Embryonic facial prominence (tissue), 1 donor: ENCODE measurements at regions not wholly inside any gene's neighbourhood (a gene's known extent, or its start where the extent isn't known, plus 50 kb on each side); places are given as distances from the start of the nearest gene placed in this dataset.

Source experiments
- DNase-seq: peaks from one replicate; pipeline ENCODE4 v3.0.0-alpha.2; 2016; ENCODE audit errors: extremely low spot score

DNA sequence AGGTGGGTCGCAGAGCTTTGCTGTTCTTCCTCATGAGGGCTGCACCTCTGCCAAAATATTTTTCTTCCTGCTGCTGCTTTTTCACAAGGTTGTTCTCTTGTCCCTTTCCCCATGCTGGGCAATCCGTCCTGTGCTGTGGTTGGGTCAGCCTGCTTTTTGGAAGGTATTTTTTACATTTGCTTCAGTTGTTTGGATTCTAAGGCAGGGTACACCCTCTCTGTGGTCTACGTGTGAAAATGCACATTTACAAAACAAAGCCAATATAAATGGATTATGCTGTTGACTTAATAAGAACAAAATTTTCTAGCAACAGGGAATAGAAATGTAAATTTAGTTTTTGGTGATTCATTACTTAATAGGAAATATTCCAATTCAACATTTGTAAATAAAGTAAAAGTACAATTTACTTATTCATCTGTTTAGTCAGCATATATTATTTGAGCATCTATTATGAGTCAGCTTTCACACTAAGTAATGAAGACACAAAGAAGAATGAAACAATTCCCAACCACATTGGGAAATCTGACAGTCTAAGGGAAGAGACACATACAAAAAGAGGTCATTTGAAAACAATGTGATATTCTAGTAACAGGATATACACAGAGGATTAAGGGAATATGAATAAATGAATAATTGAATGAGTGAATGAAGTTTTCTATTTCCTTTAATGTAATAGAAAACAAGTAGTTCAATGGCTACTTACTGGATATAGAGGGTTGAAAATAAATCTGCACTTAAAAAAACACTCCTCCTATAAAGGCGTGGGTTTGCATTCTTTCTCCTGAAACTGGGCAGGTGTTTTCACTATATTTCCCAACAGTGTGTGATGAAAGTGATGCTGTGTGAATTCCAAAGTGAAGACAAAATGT, 94.6 kb upstream of the PRICKLE1 start:
- no peak for DNase-seq

DNA sequence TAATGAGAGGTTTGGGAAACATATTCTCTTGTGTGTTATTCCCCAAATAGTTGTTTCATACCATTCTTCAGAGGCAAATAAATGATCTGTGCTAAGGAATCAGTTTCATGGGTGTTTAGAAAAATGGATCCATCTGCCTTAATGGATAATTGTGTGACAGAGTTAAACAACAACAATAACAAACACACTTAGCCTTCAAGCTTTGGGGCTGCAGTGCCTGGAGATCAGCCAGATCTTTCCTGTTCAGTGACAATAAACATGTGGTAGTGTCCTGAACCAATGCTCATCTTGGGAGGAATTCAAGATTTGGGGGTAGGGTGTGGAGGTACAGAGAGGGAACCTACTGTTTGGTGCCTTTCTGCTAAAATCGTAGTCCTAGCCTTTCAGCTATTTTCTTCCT, 93.7 kb upstream of the PRICKLE1 start:
- no peak for DNase-seq

DNA sequence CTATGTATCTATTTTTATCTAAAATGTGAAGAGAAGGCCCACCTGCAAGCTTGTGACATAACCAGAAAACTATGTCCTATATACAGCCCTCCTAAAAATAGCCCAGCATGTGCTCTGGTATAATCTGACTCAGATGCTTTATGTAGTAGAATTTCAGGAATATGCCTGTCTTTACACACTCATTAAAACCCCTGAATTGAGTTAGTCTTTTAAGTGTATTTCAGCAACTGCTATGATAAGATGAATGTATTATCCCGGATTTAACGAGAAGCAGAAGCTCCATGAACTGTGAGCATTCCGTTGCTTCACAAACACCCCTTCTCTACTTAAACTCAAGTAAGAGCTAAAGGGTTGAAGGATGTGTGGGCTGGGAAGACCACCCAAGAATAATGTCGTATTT, 89.9 kb upstream of the PRICKLE1 start:
- DNase-seq: peak; percentile 47

DNA sequence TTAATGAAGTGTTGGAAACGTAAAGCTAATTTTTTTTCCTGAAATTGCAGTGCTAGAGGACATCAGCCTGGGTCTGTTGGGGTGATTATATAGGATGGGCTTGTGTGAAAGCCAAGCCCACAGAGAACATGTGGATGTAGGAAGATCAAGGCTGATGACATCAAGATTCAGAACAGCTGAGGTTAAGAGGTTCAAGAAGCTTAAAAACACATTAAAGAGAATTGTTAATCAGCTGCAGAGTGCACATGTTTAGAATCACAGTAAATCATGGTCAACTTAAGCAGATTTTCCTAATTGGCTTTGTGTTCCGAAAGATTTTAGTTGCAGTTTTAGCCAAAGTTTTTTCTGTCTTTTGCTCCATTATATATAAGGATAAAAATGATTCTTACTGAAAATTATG, 87.9 kb upstream of the PRICKLE1 start:
- DNase-seq: no peak

DNA sequence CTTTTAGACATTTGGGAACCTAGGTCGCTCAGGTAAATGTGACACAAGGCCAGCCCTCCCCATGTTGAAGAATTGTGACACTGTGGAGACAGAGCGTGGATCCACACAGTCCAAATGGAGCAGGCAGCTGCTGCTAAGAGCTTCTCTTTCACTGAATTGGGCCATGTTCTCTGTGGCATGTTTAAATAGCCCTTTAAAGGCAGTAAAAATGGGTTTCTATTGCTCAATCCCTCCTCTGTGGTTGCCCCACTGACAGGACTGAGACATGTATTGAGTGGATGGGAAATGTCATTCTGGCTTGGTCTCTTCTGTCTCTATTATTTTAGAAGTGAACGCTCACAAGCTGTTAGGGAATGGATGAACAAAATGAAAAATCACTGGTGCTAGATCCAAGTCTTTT, 84.0 kb upstream of the PRICKLE1 start:
- DNase-seq: no peak

DNA sequence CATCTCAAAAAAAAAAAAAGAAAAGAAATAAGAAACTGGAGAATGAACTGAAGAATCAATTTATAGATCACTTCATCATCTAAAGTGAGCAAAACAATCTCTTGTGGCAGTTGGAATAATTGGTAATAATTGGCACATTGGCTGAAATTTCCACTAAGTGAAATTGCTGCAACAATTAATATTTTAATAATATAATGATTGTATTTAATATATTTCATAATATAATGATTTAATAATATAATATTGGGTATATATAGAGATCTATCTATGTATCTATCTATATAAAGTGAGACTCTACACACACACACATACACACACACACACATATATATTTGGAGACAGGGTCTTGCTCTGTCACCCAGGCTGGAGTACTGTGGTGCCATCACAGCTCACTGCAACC, 81.2 kb upstream of the PRICKLE1 start:
- no peak for DNase-seq

DNA sequence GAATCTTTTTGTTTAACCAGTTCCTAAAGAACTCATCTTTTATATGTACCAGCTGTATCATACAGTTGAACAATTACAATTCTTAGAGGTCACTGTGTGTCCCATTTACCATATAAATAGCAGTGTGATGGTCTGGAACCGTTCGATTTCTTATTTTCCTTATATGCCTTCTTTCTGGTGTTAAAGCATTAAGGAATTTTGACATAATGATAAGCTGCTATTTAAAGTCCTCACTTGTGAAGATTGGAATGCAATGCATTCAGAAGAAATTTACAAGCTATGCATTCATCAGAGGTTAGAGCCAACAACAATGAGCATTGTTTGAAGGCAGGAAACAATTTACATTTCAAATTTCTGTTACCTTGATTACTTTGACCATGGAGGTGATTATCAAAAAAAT, 80.0 kb upstream of the PRICKLE1 start:
- no peak for DNase-seq

DNA sequence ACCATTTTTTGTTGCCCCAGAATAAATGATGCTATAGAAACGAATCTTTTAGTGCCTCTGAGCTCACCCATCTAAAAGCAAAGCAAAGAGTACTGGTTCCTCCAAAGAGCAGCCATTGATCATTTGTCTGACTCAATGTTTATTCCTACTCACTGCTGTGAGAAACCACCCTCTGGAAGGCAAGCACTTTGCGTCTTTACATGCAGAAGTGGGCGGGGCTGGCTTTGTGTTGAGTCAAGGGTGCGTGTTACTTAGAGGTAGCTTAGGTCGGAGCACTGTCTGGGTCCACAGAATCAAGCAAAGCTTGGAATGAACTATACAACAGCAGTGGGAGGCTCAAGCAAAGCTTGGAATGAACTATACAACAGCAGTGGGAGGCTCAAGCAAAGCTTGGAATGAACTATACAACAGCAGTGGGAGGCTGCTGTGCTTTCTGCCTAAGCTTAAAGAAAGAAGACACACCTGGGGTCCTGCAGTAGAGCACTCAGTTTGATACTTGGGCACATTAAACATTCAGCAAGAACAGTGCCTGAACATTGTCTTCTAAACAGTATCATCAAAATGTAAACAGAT, 77.2 kb upstream of the PRICKLE1 start:
- no peak for DNase-seq

DNA sequence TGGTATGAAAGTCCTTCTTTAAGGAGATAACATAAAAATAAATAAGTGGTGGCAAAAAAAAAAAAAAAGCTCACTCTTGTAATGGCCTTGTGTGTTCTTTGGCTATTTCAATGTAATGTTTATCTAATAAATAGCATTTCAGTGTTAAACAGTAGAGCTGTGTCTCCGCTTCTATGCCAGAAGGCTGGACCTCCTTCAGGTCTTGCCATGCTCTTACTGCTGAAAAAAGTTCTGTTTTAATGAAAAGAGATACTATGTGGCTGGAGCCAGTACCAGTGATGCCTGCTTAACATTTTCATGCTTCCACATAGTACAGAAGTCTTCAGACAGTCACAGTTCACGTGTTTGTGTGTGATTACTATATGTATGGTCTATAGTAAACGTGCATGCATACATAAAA, 74.1 kb upstream of the PRICKLE1 start:
- no peak for DNase-seq

DNA sequence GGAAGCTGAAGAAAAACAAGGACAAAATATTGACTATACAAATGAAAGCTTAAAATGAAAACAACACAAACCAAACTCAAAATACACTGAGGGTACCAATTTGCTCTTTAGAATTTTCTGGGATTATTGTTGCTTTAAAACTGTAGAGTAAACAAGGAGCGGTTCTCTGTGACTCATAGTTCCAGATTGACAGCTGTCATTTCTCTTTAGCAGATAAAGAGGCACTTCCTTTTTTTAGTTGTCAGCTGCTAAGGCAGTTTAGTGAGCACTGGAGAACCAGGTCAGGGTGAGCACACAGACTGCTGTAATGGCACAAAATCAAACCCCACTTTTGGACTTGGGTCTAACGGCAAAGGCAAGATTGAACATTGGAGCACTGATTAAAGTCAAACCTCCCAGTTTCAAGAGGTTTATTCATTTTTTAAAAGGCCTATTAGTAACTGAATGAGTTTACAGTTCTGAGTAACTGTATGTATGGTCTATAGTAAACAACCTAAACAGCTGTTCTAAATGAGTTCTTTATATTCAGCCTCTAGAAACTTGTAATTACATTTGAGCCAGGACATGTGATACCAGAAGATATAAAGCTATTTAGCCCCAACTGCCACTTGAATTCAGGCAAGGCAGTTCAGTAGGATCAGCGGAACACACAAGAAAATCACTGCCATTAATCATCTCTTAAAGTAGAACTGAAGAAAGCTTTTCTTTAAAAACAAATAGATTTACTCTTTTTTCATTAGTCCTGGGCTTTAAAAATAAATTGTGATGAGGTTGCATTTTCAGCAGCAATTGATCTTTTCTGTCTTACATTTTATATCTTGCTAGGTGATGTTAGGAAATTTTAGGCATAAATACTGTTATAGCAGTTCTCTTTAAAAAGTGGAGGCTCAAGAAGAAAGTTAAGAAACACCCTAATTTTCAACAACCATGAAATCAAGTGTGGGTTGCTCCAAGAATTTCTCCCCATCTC, 71.7 kb upstream of the PRICKLE1 start:
- DNase-seq: no peak

DNA sequence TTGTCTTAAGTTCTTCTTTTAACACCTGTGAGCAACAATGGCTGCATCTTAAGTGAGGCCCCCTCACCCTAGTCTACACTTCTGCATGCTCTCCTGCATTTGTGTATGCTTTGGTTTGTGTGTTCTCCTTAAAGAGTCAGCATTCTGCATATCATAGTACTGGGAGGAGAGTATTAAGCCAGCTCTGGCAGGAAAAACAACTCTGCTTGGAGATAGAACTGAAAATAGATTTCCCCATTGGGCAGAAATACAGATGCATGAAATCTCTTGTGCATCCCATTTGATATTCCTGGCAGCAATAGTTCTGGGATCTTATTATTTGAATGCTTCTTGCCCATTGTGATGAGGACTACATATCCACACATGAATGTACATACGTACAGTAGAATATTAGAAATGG, 70.6 kb upstream of the PRICKLE1 start:
- DNase-seq: no peak

DNA sequence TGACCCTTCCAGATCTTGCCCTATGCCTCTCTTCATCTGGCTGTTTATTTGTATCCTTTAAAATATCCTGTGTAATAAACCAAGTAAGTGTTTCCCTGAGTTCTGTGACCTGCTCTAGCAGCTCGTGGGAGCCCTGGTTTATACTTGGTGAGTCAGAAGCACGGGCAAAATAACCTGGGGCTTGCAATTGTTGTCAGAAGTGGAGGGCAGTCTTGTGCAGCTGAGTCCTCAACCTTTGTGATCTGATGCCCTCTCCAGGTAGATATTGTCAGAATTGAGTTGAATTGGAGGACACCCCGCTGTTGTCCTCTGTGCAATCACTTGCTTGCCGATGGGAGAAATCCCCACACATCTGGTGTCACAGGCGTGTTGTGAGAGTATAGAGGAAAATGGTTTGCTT, 62.5 kb upstream of the PRICKLE1 start:
- no peak for DNase-seq

DNA sequence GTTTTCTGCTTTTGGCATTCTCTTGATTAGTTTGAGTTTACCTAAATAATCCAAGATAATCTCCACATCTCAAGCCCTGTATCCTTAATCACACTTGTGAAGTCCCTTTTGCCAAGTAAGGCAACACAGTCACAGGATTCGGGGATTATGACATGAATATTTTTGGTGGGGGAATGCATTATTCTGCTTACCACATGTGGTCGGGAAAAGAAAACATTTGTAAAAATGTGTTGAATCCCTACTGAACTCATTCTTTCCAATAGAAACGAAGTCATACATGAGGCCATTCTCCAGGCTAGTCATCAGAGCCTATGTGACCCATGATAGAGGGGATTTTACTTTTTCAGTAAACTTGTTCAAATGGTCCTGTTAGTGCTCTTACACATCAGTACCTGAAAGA, 58.5 kb upstream of the PRICKLE1 start:
- no peak for DNase-seq

DNA sequence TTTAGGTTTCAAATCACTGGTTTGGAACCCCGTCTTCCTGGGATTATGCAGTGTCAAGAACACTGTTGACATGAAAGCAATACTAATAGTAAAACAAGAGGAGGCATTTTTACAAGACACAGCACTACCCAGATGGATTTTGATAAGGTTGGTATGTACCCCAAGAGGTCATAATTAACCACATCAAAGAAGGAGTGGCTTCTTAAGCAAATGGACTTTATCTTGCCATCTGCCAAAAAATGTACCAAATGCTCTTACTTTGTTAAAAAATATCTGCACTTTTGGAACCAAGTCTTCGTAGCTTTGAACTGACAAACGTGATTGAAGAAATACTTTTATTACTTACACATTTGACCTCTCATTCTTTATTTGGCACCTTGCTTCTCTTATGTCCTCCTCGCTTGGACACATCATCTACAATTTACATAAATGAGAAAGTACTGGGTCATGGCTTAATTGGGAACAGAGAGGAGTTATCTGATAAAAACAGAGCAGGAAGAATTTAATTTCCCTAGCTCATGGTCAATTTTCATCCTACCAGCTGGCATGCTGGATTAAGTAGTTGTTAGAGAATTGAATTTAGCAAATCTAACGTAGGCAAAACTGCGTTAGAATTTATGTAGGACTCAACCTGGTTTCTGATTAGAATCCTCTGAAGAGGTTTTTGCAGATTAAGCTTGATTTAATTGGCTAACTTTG, 54.5 kb upstream of the PRICKLE1 start:
- DNase-seq: no peak

DNA sequence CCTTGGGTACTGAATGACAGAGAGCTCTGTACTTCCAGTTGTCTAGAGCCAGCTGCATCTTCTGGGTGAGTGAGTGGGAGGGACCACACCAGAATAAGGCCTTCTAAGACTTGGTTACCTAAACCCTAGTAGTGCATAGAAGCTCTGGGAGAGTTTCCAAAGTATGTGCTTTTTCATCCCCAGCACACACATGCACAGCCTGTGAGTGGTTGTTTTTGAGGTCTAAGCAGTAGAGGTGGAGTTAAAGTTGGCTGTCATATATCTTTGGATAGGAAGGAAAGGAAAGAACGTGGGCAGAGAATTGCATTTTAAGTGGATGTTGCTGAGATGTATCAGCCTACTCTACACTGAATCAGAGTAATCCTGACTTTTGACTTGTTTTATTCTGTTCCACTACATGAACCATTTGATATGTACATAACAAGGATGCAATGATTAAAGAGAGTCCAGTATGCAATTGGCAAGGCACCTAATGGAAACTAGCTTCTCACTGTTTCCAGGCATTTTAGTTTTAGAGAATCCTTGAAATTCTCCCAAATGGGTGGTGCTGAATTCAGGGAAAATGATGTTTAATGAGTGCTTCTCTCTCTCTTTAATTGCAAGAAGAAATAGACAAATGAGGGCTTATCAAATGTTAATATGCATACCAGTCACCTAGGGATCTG, 51.8 kb upstream of the PRICKLE1 start:
- DNase-seq: no peak

DNA sequence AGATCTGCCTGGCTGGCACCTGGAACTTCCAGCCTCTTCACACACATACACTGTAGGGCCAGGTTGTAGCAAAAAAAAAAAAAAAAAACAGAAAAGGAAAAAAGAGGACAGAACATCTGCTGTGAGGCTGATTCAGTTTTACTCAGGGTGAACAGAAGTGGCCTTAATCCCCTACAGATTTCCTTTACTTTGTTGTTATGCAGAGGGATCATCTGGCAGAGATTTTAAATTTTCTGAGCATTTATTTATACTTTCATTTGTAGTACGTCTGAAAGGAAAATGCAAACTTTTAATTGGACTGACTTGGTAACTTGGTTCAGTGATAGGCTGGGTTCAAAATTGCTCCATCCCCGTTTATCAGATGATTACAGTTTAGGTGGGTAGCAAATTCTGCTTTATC, 50.8 kb upstream of the PRICKLE1 start:
- DNase-seq: no peak

DNA sequence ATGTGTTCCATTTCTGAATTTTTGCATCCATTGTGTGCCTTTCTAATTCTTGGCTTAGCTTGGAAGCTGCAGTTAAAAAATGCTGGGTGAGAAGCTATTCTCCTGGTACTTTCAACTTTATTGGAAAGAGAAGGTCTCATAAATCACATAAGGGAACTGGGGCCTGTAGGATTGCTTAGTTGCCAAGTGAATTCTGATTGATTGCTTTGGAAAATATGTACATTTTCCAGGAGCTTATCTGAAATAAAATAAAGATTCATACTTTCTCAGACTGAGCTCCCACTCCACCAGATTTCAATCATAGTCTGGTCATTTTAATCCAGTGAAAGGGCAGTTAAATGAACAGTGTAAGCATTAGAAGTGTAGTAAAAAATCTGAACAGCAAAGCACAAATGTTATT, 50.0 kb upstream of the PRICKLE1 start:
- no peak for DNase-seq
